ENCODE measurements at regions not wholly inside any gene's neighbourhood (a gene's known extent, or its start where the extent isn't known, plus 50 kb on each side); places are given as distances from the start of the nearest gene placed in this dataset.

DNA sequence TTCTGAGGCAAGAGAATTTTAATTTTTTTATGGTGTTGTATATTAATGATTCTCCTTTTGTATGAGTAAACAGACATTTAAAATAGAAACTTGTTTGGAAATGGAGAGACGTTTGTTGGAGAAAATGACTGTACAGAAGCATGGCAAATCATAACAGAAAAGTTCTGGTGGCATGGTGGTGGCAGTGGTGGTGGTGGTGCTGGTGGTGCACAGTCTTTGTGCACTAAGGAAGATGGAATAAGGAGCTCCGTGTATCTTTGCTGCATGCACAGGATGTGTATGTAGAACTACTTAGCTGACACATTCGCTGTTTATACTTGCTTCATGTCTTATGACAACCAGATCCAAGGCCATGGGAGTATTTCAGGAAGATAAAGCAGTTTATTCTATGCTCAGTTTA is 294.9 kb downstream of the UTRN start:
- TF ChIP-seq GATA1 (IDR thresholded peaks at IDR 0.05; ENCODE audit: low read depth, low read length) = no peak
- TF ChIP-seq POLR2A (IDR thresholded peaks at IDR 0.05; ENCODE audit: low read length) = no peak
- DNase-seq = no peak

DNA sequence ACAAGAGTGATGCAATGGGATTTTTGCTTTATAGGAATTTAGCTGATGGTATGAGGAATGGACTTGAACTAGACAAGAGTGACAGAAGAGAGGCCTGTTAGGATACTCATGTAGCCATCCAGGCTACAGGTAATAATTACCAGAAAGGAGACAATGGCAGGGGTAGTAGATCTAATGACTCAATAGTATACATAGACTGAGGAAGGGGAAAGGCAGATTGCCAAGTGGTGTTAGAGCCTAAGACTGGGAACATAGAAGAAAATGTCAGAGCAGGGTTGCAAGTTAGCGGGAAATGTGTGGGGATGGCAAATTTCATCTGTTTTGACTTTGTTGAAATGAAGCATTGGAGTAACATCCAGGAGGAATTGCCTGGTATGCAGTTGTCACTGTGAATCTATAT is 295.6 kb downstream of the UTRN start:
- TF ChIP-seq GATA1 (IDR thresholded peaks at IDR 0.05; ENCODE audit: low read depth, low read length) = no peak
- TF ChIP-seq POLR2A (IDR thresholded peaks at IDR 0.05; ENCODE audit: low read length) = no peak
- no peak for DNase-seq

DNA sequence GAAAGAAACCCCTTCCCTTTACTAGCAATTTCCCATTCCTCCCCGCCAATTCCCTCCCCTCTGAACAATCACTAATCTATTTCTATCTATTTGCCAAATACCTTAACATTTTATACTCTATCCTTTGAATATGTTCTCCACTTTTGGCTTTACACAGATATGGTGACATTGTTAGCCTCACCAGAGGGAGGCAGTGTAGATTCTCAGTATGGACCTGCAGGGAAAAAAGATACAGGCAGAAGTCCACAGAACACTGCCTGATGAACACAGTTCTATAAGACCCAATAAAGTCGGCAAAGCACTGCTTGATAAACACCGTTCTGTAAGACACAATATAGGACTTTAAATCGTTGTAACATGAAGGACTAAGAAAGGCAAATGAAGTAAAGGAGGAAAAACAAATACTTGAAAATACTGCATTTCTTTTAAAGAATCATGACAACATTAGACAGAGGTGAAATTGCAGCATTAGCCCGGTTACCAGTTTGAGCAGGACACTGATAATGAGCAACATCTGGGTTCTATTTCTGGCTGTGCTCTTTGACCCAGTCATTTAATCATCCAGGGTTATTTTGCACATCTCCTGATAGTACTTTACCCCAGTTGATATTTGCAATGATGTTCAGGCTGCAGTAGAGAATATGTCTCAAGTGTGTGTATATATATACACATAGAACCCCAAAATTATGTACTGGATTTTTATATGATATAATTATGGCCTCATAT is 296.8 kb downstream of the UTRN start:
- peak; percentile 7 to 24 for DNase-seq
- TF ChIP-seq POLR2A (IDR thresholded peaks at IDR 0.05; ENCODE audit: low read length) (no peak), GATA1 (IDR thresholded peaks at IDR 0.05; ENCODE audit: low read depth, low read length) (no peak)

DNA sequence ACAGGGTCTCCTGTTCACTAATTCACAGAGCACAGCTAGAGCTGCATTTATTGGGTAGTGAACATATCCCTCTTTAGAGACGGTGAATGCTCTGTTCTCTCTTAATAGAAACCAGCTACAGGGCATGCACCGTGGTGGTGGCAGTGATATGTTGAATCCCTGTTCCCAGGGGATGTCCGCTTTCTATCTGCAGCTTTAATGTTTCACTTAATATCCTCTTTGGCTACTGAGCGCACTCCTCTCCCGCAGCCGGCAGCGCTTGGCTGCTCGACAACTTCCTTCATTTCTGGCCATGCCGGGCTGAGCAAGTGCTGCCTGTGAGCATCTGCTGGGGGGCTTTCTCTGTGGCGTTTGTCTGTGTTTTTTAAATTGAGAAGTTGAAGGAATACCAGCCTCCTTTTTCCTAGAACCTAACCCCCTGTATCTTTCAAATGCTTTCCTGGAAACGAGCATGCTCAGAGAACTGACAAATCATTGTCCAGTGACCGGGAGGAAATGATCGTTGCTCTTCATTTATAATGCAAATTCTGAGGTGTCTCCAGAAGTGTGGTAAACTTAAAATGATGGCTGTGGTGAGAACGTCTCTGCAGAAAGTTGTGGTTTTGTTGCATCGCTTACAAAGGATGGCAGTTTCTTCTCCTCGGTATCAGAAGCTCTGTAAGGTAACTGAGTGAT is 297.9 kb downstream of the UTRN start:
- no peak for DNase-seq
- no peak for TF ChIP-seq GATA1 (IDR thresholded peaks at IDR 0.05; ENCODE audit: low read depth, low read length)
- no peak for TF ChIP-seq POLR2A (IDR thresholded peaks at IDR 0.05; ENCODE audit: low read length)

DNA sequence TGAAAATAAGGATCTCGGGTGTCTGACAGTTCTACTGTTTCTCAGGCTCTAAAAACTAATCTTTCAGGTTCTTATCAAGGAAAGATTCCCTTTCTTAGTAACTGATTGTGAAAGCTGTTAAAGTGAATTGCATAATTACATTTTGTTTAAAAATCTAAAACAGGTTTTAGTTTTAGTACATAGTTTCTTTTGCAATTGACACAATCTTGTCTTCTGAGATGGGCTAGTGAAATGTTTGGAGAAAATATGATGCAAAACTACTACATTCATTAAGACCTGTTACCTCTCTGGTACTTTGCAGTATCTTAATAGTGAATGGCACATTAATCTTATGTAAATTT is 298.4 kb downstream of the UTRN start:
- no peak for DNase-seq
- TF ChIP-seq POLR2A (IDR thresholded peaks at IDR 0.05; ENCODE audit: low read length) (no peak), GATA1 (IDR thresholded peaks at IDR 0.05; ENCODE audit: low read depth, low read length) (no peak)

DNA sequence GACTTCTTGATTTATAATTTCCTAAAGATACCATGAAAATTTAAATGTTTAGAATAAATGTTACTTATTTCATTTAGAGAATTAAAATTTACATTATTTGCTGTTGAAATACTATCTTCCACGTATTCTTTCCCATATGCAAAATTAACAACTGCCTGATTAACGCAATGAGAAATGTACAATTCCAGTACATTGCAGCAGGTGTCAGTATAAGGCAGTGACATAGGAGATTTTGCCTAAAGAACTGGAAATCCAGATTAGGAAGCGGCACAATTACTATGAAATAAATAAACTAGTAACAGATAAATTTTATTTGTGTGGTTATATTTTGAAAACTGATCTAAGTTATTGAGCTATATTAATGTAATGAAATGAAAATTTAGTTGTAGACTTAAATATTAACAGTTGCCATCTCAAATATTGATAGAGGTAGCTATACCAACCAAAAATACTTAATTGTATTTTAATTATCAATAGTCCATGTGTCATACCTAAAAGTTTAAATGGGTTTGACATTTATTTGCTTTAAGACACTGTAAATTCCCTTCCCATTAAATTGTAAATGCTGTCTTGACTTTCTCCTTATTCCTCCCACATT is 300.2 kb downstream of the UTRN start:
- TF ChIP-seq POLR2A (IDR thresholded peaks at IDR 0.05; ENCODE audit: low read length) (no peak), GATA1 (IDR thresholded peaks at IDR 0.05; ENCODE audit: low read depth, low read length) (no peak)
- DNase-seq = peak; percentile 31 to 50

DNA sequence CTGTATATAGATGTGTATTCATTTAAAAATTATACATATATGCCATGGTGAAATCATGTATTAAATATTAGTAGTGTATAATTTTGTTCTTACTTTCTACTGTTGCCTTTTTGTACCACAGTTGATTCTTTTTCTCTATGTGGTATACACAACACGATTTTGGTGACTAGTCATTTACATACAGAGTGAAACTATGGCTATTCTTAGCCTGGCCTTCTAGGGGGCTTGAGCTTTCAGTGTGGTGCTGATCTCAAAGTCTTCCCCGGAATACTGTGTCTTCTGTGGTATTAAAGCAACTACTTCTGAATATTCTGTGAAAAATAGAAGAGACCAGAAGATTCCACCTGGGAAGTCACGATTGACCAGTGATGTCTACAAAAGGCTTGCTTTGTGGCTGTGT is 301.9 kb downstream of the UTRN start:
- TF ChIP-seq GATA1 (IDR thresholded peaks at IDR 0.05; ENCODE audit: low read depth, low read length) (no peak), POLR2A (IDR thresholded peaks at IDR 0.05; ENCODE audit: low read length) (no peak)
- DNase-seq = no peak

DNA sequence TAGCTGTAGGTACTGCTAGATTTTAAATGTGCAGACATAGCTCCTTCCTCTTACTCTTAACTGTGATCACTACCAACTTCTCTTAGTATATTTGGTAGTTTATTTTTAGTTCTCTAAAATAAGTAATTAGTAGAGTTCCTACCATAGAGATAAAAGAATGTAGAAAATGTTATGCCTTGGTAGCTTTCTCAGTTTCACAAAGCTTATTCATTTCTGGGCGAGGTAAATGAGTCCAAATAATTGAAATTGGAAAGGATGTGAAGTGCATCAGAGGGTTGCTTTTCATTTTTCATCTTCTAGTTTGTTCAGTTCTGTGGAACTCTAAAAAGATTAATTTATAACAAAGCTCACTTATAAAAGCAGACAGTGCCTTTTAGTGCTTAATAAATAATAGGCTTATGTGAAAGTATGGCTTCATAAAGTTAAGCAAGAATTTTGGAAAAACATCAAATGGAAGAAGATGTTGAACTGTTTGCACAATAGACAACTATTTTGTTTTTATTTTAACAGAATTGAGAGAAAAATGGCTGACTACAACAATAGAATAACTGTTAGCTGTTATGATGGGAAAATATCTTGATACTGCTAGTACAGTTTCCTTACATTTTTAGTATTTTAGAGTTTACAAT is 303.7 kb downstream of the UTRN start:
- DNase-seq = no peak
- TF ChIP-seq POLR2A (IDR thresholded peaks at IDR 0.05; ENCODE audit: low read length) = no peak
- no peak for TF ChIP-seq GATA1 (IDR thresholded peaks at IDR 0.05; ENCODE audit: low read depth, low read length)

DNA sequence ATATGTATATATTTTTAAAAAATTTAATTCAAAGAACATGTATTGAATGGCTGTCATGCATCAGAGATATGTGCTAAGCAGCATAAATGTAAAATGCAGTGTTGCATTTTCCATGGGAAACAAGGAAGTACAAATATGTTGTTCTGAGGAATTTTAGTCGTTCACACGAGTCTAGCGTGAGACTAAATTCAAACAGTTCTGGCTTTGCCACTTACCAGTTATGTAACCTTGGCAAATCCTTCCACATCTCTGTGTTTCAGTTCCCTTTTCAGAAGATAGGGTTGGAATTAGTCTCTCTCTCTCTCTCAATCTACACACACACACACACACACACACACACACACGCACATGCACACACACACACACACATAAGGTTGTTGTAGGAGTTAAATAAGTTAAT is 305.4 kb downstream of the UTRN start:
- TF ChIP-seq GATA1 (IDR thresholded peaks at IDR 0.05; ENCODE audit: low read depth, low read length) = no peak
- TF ChIP-seq POLR2A (IDR thresholded peaks at IDR 0.05; ENCODE audit: low read length) = no peak
- no peak for DNase-seq

DNA sequence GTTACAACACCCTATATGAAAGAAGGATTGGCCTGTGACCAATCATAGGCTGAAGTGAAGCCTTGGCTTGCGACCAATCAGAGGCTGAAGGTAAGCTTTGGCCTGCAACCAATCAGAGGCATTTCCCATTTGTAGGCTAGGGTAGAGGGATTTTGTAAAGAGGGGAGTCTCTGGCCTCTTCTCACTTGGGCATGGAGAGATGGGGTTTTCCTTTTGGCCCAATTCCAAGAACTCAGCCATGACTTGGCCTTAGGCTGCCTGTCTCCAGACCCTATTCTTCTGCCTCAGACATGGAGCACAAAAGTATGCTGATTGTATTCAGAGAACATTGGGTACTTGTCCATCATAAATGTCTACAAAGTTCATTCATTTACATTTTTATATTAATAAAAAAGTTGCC is 308.3 kb downstream of the UTRN start:
- no peak for TF ChIP-seq GATA1 (IDR thresholded peaks at IDR 0.05; ENCODE audit: low read depth, low read length)
- no peak for TF ChIP-seq POLR2A (IDR thresholded peaks at IDR 0.05; ENCODE audit: low read length)
- DNase-seq = no peak

DNA sequence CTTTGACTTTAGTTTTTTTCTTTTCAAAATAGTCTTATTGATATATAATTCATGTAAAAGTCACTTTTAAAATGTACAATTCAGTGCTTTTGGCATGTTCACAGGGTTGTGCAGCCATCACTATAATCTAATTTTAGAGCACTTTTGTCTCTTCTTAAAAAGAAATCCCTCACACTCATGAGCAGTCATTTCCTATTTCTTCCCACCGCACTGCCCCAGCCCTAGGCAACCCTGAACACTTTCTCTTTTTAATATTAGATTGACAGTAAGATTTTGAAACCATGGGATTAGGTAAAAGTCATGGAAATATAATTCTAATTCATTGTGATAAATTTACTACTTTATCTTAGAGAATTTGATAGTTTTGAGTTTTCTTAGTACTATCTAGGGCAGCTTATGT is 309.4 kb downstream of the UTRN start:
- DNase-seq = no peak
- TF ChIP-seq GATA1 (IDR thresholded peaks at IDR 0.05; ENCODE audit: low read depth, low read length) (no peak), POLR2A (IDR thresholded peaks at IDR 0.05; ENCODE audit: low read length) (no peak)

DNA sequence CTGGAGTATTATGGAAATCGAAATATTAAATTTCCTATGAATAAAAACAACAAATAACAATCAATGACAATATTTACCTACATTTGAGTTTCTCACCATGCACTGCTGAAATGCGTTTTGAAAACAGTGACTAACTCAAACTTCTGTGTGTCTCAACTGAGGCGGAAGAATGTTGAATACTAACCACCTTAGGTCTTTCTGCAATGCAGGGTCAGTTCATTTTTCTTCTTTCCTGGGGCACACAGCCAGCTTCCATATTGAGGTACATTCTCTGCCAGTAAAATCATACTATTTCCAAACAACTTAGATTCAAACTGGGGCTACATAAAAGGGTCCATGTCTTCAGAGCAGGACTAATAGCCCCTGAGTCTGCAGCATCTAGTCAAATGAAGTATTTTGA is 310.1 kb downstream of the UTRN start:
- no peak for TF ChIP-seq GATA1 (IDR thresholded peaks at IDR 0.05; ENCODE audit: low read depth, low read length)
- no peak for TF ChIP-seq POLR2A (IDR thresholded peaks at IDR 0.05; ENCODE audit: low read length)
- no peak for DNase-seq

DNA sequence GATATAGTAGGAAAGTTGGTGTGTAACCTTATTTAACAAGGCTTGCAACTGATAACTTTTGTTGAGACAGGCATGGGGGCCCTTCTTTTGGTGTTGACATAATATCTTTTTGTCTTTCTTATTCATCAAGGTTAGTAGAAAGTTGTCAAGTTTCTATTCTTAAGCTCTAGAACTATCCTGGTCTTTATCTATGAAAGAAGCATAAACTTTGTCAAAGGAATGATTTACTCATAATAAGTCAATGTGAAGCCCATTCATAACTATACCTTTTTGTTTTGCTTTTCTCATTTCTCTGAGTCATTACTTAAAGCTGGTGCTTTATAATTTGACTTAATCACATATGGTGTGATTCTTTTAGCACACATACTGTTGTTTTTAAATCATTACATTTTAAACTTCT is 312.4 kb downstream of the UTRN start:
- DNase-seq = no peak
- no peak for TF ChIP-seq GATA1 (IDR thresholded peaks at IDR 0.05; ENCODE audit: low read depth, low read length)
- TF ChIP-seq POLR2A (IDR thresholded peaks at IDR 0.05; ENCODE audit: low read length) = no peak

DNA sequence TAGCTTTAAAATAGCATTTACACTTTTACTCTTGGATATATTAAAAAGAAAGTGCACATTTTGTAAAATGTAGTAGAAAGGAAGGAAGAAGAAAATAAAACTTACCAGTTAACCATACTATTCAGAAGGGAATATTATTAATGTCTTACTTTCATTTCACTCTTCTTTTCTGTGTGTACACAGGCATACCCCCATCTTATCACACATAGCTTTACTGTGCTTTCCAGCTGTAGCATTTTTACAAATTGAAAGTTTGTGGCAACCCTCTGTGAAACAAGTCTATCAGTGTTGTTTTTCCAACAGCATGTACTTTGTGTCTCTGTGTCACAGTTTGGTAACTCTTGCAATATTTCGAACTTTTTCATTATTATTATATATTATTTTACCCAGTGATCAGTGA is 314.5 kb downstream of the UTRN start:
- no peak for TF ChIP-seq GATA1 (IDR thresholded peaks at IDR 0.05; ENCODE audit: low read depth, low read length)
- TF ChIP-seq POLR2A (IDR thresholded peaks at IDR 0.05; ENCODE audit: low read length) = no peak
- no peak for DNase-seq
